ENCODE measurements at regions not wholly inside any gene's neighbourhood (a gene's known extent, or its start where the extent isn't known, plus 50 kb on each side); places are given as distances from the start of the nearest gene placed in this dataset.

DNA sequence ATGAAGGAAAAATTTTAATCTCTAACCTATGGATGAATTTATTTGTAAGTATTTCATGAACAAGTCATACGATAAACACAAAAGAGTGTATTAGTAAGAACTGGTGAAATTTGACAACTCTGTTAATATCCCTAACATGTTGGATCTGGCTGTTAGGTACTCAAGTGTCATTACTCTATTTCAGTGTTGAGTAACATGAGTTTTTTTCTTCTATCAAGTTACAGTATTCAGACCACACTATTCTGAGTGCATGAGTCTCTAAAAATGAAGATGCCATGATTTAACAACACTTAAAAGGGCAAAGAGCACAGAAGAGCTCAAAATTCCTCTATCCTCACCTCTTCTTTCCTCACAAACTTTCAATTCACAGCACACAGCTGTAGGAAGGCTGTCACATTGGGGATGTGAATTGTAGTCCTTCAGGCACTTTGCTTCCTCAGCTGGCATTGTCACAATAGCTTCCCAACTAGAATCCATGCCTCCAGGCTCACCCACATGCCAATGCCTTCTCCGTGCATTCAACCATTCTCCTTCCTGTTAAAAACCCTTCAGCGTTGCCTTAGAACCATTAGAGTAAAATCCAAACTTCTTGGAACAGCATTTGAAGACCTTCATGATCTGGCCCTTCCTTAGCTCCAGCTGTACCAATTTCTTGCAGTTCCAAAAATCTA is 73.7 kb upstream of the DBX2 start:
- H3K4me1 ChIP-seq (ENCODE audit: insufficient read depth) = no peaks in the 10 kb centered on the region
- no peaks in the 10 kb centered on the region for H3K27me3 ChIP-seq
- H3K36me3 ChIP-seq = no peaks in the 10 kb centered on the region
- no peaks in the 10 kb centered on the region for H3K9me3 ChIP-seq
- intact Hi-C loops (cut with DNase I) = no loop called here
- H3K4me3 ChIP-seq = no peak overlapping the region
- 74 to 82% (median 75%) methylated on average over 3 of the region's 3 CpGs for WGBS, 3 donors
- no peak for DNase-seq
- TF ChIP-seq, protein P1, sequence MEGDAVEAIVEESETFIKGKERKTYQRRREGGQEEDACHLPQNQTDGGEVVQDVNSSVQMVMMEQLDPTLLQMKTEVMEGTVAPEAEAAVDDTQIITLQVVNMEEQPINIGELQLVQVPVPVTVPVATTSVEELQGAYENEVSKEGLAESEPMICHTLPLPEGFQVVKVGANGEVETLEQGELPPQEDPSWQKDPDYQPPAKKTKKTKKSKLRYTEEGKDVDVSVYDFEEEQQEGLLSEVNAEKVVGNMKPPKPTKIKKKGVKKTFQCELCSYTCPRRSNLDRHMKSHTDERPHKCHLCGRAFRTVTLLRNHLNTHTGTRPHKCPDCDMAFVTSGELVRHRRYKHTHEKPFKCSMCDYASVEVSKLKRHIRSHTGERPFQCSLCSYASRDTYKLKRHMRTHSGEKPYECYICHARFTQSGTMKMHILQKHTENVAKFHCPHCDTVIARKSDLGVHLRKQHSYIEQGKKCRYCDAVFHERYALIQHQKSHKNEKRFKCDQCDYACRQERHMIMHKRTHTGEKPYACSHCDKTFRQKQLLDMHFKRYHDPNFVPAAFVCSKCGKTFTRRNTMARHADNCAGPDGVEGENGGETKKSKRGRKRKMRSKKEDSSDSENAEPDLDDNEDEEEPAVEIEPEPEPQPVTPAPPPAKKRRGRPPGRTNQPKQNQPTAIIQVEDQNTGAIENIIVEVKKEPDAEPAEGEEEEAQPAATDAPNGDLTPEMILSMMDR (IDR thresholded peaks at IDR 0.05) = no peak
- no peak overlapping the region for H3K27ac ChIP-seq

GRCh38 chr12:45125997-45126396 is 75.1 kb upstream of the DBX2 start:
- H3K36me3 ChIP-seq = no peaks in the 10 kb centered on the region
- H3K27ac ChIP-seq = no peak overlapping the region
- no peak for DNase-seq
- no peaks in the 10 kb centered on the region for H3K4me1 ChIP-seq (ENCODE audit: insufficient read depth)
- 81 to 90% (median 87%) methylated on average over 2 of the region's 2 CpGs for WGBS, 3 donors
- no peaks in the 10 kb centered on the region for H3K27me3 ChIP-seq
- intact Hi-C loops (cut with DNase I) = no loop called here
- H3K9me3 ChIP-seq = no peaks in the 10 kb centered on the region
- H3K4me3 ChIP-seq = no peak overlapping the region
- TF ChIP-seq, protein P1 (IDR thresholded peaks at IDR 0.05) = no peak
- TF ChIP-seq POLR2A (IDR thresholded peaks at IDR 0.05) (no peak), EP300 (IDR thresholded peaks at IDR 0.05) (no peak)

GRCh38 chr12:45128637-45129036 is 77.7 kb upstream of the DBX2 start:
- no peak overlapping the region for H3K4me3 ChIP-seq
- DNase-seq = no peak
- H3K27me3 ChIP-seq = no peaks in the 10 kb centered on the region
- no peak overlapping the region for H3K27ac ChIP-seq
- no peaks in the 10 kb centered on the region for H3K4me1 ChIP-seq (ENCODE audit: insufficient read depth)
- 35 to 52% (median 36%) methylated on average over 1 of the region's 1 CpG for WGBS, 3 donors
- intact Hi-C loops (cut with DNase I) = no loop called here
- TF ChIP-seq POLR2A (IDR thresholded peaks at IDR 0.05) (no peak), EP300 (IDR thresholded peaks at IDR 0.05) (no peak)
- TF ChIP-seq, protein P1 (IDR thresholded peaks at IDR 0.05) = no peak
- H3K36me3 ChIP-seq = no peaks in the 10 kb centered on the region
- H3K9me3 ChIP-seq = no peaks in the 10 kb centered on the region

DNA sequence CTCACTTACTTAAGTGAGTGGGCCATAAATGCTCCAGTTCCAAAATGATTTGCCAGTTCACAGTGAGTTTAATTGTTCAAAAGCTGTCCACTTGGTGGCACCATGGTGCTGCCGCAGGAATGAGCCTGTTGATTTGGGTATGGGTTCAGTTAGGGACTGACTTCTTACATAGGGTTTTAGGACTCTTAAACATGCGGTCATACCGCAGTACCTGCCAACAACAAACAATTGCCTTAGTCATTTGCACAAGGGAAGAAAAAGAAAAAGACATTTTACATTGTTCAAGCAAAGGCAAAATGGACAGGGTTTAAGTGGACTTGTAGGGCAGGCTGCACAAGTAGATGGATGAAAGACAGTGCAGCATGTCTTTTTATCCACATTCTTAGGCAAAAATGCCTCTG is 80.0 kb upstream of the DBX2 start:
- Histone ChIP-seq H3K4me1 (ENCODE audit: insufficient read depth) (no peaks in the 10 kb centered on the region), H3K27ac (no peak overlapping the region), H3K36me3 (no peaks in the 10 kb centered on the region), H3K4me3 (no peak overlapping the region), H3K27me3 (no peaks in the 10 kb centered on the region), H3K9me3 (no peaks in the 10 kb centered on the region)
- peak; percentile 16 to 56 (median 45) for DNase-seq
- intact Hi-C loops (cut with DNase I) = no loop called here
- WGBS, 3 donors = 3 to 9% (median 5%) methylated on average over 3 of the region's 3 CpGs
- TF ChIP-seq EP300 (IDR thresholded peaks at IDR 0.05) (no peak), POLR2A (IDR thresholded peaks at IDR 0.05) (no peak)
- TF ChIP-seq, protein P1 (IDR thresholded peaks at IDR 0.05) = peak; percentile 16 to 49 (median 38)
